H1 (cell line): ENCODE measurements at regions not wholly inside any gene's neighbourhood (a gene's known extent, or its start where the extent isn't known, plus 50 kb on each side); places are given as distances from the start of the nearest gene placed in this dataset.
A peak's percentile ranks its signal among the peaks of the same experiment; 100 is the strongest.

Experiments
- CTCF ChIA-PET: fragments of 300-600 bp; sonication (Branson Sonifier 250); formaldehyde crosslinking; loops from one replicate; lab custom pipeline; 2021; ENCODE audit not compliant: partially characterized antibody; lab: Charles Lee
- POLR2A ChIA-PET: fragments of 300-600 bp; sonication (Branson Sonifier 250); formaldehyde crosslinking; loops from one replicate; lab custom pipeline; 2021; ENCODE audit warnings: inconsistent platforms; ENCODE audit not compliant: partially characterized antibody; lab: Charles Lee
- DNase-seq, 2 experiments: peaks; one replicate each; pipeline versions ENCODE4 v3.0.0 to v3.0.0-alpha.2; 2010 to 2022; ENCODE audit warnings: low spot score in 2 of 2, low read depth in 1 of 2, mixed read lengths in 1 of 2
- FAIRE-seq: peaks from 2 replicates; lab custom pipeline; 2011; peaks lifted over from hg19 to GRCh38; lab: Jason Lieb, UNC
- H2AFZ ChIP-seq: 2 replicates; pipeline ENCODE4 v1.8.1; 2012; ENCODE audit warnings: low read length, inconsistent platforms
- H2AK5ac ChIP-seq: 2 replicates; pipeline ENCODE4 v1.6.1; 2013; ENCODE audit warnings: low read depth, low read length
- H2BK120ac ChIP-seq: replicated peaks from 2 replicates; pipeline ENCODE3; 2013; ENCODE audit warnings: low read depth, low read length, inconsistent platforms
- H2BK12ac ChIP-seq: 2 replicates; pipeline ENCODE4 v1.6.1; 2013; ENCODE audit warnings: low read depth, low read length
- H2BK15ac ChIP-seq: 2 replicates; pipeline ENCODE4 v1.6.1; 2013; ENCODE audit warnings: low read length
- H2BK20ac ChIP-seq: 2 replicates; pipeline ENCODE4 v1.6.1; 2013; ENCODE audit warnings: low read length
- H2BK5ac ChIP-seq: 2 replicates; pipeline ENCODE4 v1.6.1; 2013; ENCODE audit warnings: low read depth, low read length
- H3K14ac ChIP-seq: 2 replicates; pipeline ENCODE4 v1.6.1; 2013; ENCODE audit warnings: inconsistent platforms; ENCODE audit not compliant: insufficient read length
- H3K18ac ChIP-seq: 2 replicates; pipeline ENCODE4 v1.6.1; 2013; ENCODE audit warnings: low read length; ENCODE audit errors: extremely low read depth
- H3K23ac ChIP-seq: 2 replicates; pipeline ENCODE4 v1.6.1; 2013; ENCODE audit warnings: inconsistent platforms; ENCODE audit not compliant: insufficient read length
- H3K23me2 ChIP-seq: 2 replicates; pipeline ENCODE4 v1.6.1; 2013; ENCODE audit warnings: low read depth, low read length
- H3K27ac ChIP-seq: 2 replicates; pipeline ENCODE4 v1.6.1; 2011; ENCODE audit warnings: low read depth, low read length, inconsistent platforms
- H3K27me3 ChIP-seq, 4 experiments: replicated peaks in 1 of 4; 1 replicate in 1 of 4; 2 replicates in 3 of 4; pipeline versions ENCODE4 v1.6.1 to v1.8.1; 2011 to 2013; ENCODE audit warnings: low read length in 3 of 4, mild to moderate bottlenecking in 3 of 4, inconsistent platforms in 2 of 4, mixed read lengths in 2 of 4, moderate library complexity in 1 of 4; ENCODE audit not compliant: control insufficient read depth in 3 of 4, insufficient read depth in 3 of 4; ENCODE audit errors: extremely low read depth in 1 of 4
- H3K36me3 ChIP-seq, 4 experiments: 2 replicates each; pipeline versions ENCODE4 v1.6.1 to v1.8.1; 2011 to 2013; ENCODE audit warnings: mild to moderate bottlenecking in 4 of 4, low read length in 3 of 4, moderate library complexity in 2 of 4, control low read depth in 1 of 4, inconsistent platforms in 1 of 4; ENCODE audit not compliant: insufficient read depth in 4 of 4, control insufficient read depth in 2 of 4
- H3K4ac ChIP-seq: replicated peaks from 2 replicates; pipeline ENCODE3; 2013; ENCODE audit warnings: low read length, low read depth, mixed read lengths, inconsistent platforms; ENCODE audit not compliant: insufficient read length
- H3K4me1 ChIP-seq, 4 experiments: replicated peaks in 1 of 4; 1 replicate in 1 of 4; 2 replicates in 3 of 4; pipeline versions ENCODE4 v1.6.1 to v1.8.1; 2011 to 2013; ENCODE audit warnings: low read length in 3 of 4, inconsistent platforms in 2 of 4, mixed read lengths in 1 of 4; ENCODE audit not compliant: insufficient read depth in 4 of 4, control insufficient read depth in 3 of 4
- H3K4me2 ChIP-seq, 2 experiments: 2 replicates each; pipeline versions ENCODE4 v1.6.1 to v1.8.1; 2011 to 2013; ENCODE audit warnings: low read depth in 2 of 2, low read length in 2 of 2, control low read depth in 1 of 2, inconsistent platforms in 1 of 2, mild to moderate bottlenecking in 1 of 2; ENCODE audit not compliant: insufficient read depth in 1 of 2
- H3K4me3 ChIP-seq, 4 experiments: fragments of 200-600, 300-600 bp in 1 of 4; sonication (generic), shearing (Covaris generic), sonication (Bioruptor Twin) in 1 of 4; 2 replicates each; pipeline versions ENCODE4 v1.5.1 to v1.8.1; 2011 to 2016; ENCODE audit warnings: low read length in 4 of 4, low read depth in 3 of 4, control low read depth in 2 of 4, inconsistent platforms in 2 of 4, mild to moderate bottlenecking in 2 of 4, mixed read lengths in 1 of 4, moderate library complexity in 1 of 4; ENCODE audit not compliant: insufficient read depth in 2 of 4; ENCODE audit errors: extremely low read depth in 1 of 4
- H3K56ac ChIP-seq: replicated peaks from 2 replicates; pipeline ENCODE3; 2013; ENCODE audit warnings: low read depth, mild to moderate bottlenecking, mixed read lengths, low read length, inconsistent platforms; ENCODE audit not compliant: insufficient read length
- H3K79me1 ChIP-seq: 2 replicates; pipeline ENCODE4 v1.6.1; 2013; ENCODE audit warnings: low read depth, low read length, control low read depth
- H3K79me2 ChIP-seq, 2 experiments: 2 replicates each; pipeline versions ENCODE4 v1.6.1 to v1.8.1; 2012 to 2013; ENCODE audit warnings: low read length in 2 of 2, mild to moderate bottlenecking in 2 of 2, inconsistent platforms in 1 of 2; ENCODE audit not compliant: insufficient read depth in 2 of 2, control insufficient read depth in 1 of 2
- H3K9ac ChIP-seq, 4 experiments: replicated peaks in 1 of 4; 1 replicate in 1 of 4; 2 replicates in 3 of 4; pipeline versions ENCODE4 v1.6.1 to v1.8.1; 2011 to 2013; ENCODE audit warnings: low read depth in 3 of 4, low read length in 3 of 4, control low read depth in 2 of 4, mild to moderate bottlenecking in 2 of 4, moderate library complexity in 2 of 4, inconsistent platforms in 1 of 4; ENCODE audit errors: extremely low read depth in 1 of 4
- H3K9me3 ChIP-seq, 2 experiments: 2 replicates each; pipeline versions ENCODE4 v1.6.1 to v1.8.1; 2012 to 2013; ENCODE audit warnings: mild to moderate bottlenecking in 2 of 2, moderate library complexity in 2 of 2, control low read depth in 1 of 2, inconsistent platforms in 1 of 2, low read depth in 1 of 2, low read length in 1 of 2, mixed read lengths in 1 of 2; ENCODE audit not compliant: insufficient read depth in 2 of 2
- H4K20me1 ChIP-seq, 2 experiments: replicated peaks in 1 of 2; 2 replicates each; pipeline versions ENCODE3 to v1.8.1; 2011 to 2013; ENCODE audit warnings: inconsistent platforms in 2 of 2, low read length in 2 of 2, mild to moderate bottlenecking in 1 of 2; ENCODE audit not compliant: insufficient read depth in 2 of 2, control insufficient read depth in 1 of 2
- H4K5ac ChIP-seq: 2 replicates; pipeline ENCODE4 v1.6.1; 2013; ENCODE audit warnings: low read length, low read depth, mixed read lengths, inconsistent platforms; ENCODE audit not compliant: insufficient read length
- H4K8ac ChIP-seq: 2 replicates; pipeline ENCODE4 v1.8.0; 2013; ENCODE audit warnings: mild to moderate bottlenecking, moderate library complexity, low read length, inconsistent platforms; ENCODE audit not compliant: insufficient read depth; ENCODE audit errors: extremely low read depth
- H4K91ac ChIP-seq: replicated peaks from 2 replicates; pipeline ENCODE3; 2013; ENCODE audit warnings: low read length, mixed read lengths, inconsistent platforms; ENCODE audit not compliant: insufficient read length
- ATF2 ChIP-seq: IDR thresholded peaks from 2 replicates; pipeline ENCODE4 v1.6.1; 2012; ENCODE audit warnings: low read length, inconsistent platforms
- BCL11A ChIP-seq, 2 experiments: IDR thresholded peaks; one replicate each; pipeline ENCODE4 v1.6.1; 2011; ENCODE audit warnings: low read depth in 2 of 2, low read length in 2 of 2, mild to moderate bottlenecking in 2 of 2
- CBX5 ChIP-seq: fragments of 300-800, 300-1000 bp; sonication (generic); IDR thresholded peaks from 2 replicates; pipeline ENCODE4 v1.7.1; 2016; ENCODE audit warnings: antibody characterized with exemption, low read length, low read depth
- CHD1 ChIP-seq: IDR thresholded peaks from 2 replicates; pipeline ENCODE4 v1.6.1; 2012; ENCODE audit warnings: low read depth, low read length, improper control_type of control experiment
- CHD2 ChIP-seq: IDR thresholded peaks from 2 replicates; pipeline ENCODE4 v1.6.1; 2012; ENCODE audit warnings: low read length, improper control_type of control experiment
- GABPA ChIP-seq: IDR thresholded peaks from 2 replicates; pipeline ENCODE4 v1.6.1; 2011; ENCODE audit warnings: mild to moderate bottlenecking, low read length, moderate library complexity, borderline replicate concordance; ENCODE audit not compliant: insufficient read depth
- KDM4A ChIP-seq: IDR thresholded peaks from one replicate; pipeline ENCODE4 v1.7.1; 2012; ENCODE audit warnings: low read depth, mild to moderate bottlenecking, moderate library complexity, low read length, inconsistent platforms; ENCODE audit not compliant: severe bottlenecking
- MAFK ChIP-seq: IDR thresholded peaks from 2 replicates; pipeline ENCODE4 v1.6.1; 2012; ENCODE audit warnings: low read depth, mild to moderate bottlenecking, improper control_type of control experiment, low read length
- RBBP5 ChIP-seq: IDR thresholded peaks from 2 replicates; pipeline ENCODE4 v1.7.1; 2012; ENCODE audit warnings: low read depth, mild to moderate bottlenecking, inconsistent platforms, low read length, moderate library complexity, borderline replicate concordance
- RFX5 ChIP-seq: IDR thresholded peaks from 2 replicates; pipeline ENCODE4 v1.6.1; 2011; ENCODE audit warnings: low read depth, low read length, improper control_type of control experiment, borderline replicate concordance
- RNF2 ChIP-seq: fragments of 200-900, 300-1000 bp; sonication (generic); IDR thresholded peaks from 2 replicates; pipeline ENCODE4 v1.7.1; 2016; ENCODE audit warnings: borderline replicate concordance, low read depth, mild to moderate bottlenecking, antibody characterized with exemption, low read length; ENCODE audit not compliant: poor library complexity, severe bottlenecking; ENCODE audit errors: missing control alignments
- SIX5 ChIP-seq: IDR thresholded peaks from 2 replicates; pipeline ENCODE4 v1.6.1; 2011; ENCODE audit warnings: mild to moderate bottlenecking, low read depth, low read length
- WGBS, 2 experiments: shearing (Covaris generic) in 1 of 2; methylation state at CpG; one replicate each; pipeline versions ENCODE4 v1.1.6 to v1.1.7; 2013 to 2015; ENCODE audit warnings: low lambda C conversion rate in 2 of 2, mixed read lengths in 2 of 2, inconsistent platforms in 1 of 2, low coverage in 1 of 2, missing lambda C conversion rate in 1 of 2; ENCODE audit not compliant: insufficient replicate concordance in 2 of 2, insufficient coverage in 1 of 2, insufficient read length in 1 of 2; ENCODE audit errors: extremely low coverage in 1 of 2, missing lambda C conversion rate in 1 of 2; 5-methylcytosine and 5-hydroxymethylcytosine counted together
- TF ChIP-seq, protein P1 (sequence below): IDR thresholded peaks from 2 replicates; pipeline ENCODE4 v1.6.1; 2012; ENCODE audit warnings: inconsistent platforms

DNA sequence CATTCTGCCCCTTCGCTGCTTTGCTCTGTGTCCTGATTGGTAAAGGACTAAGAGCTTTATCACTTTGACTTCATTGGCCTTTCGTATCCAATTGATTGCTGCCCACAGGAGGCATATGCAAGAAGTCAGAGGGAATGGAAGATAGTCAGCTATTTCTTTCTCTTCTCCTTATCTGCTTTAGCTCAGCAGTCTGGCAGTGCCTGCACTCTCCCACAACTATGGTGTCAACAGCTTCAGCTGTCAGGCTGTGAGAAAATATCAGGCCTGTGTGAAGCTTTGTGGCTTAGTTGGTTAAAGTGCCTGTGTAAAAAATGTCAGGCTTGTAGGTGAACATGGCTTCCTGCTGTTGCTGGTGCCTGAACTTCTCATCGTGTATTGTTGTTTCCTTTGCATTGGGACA is 243.0 kb downstream of the PCDH17 start:
- Histone ChIP-seq H2BK12ac (no peak overlapping the region), H2AK5ac (no peak overlapping the region), H2BK15ac (no peak overlapping the region), H4K20me1 (no peaks in the 10 kb centered on the region), H3K4me3 (no peak overlapping the region), H3K4me1 (no peaks in the 10 kb centered on the region), H3K18ac (no peak overlapping the region), H4K8ac (no peak overlapping the region), H2BK120ac (no peak overlapping the region), H3K79me1 (no peaks in the 10 kb centered on the region), H3K14ac (no peak overlapping the region), H4K5ac (no peak overlapping the region), H3K23ac (no peak overlapping the region), H3K79me2 (no peaks in the 10 kb centered on the region), H3K9ac (no peak overlapping the region), H3K23me2 (no peaks in the 10 kb centered on the region), H2AFZ (0 out of 2 replicates have a peak overlapping the region, but pooled peaks have one; percentile 7), H3K27ac (no peak overlapping the region), H3K4me2 (no peak overlapping the region), H3K56ac (no peak overlapping the region), H3K4ac (no peak overlapping the region), H3K27me3 (no peaks in the 10 kb centered on the region), H4K91ac (no peak overlapping the region), H2BK5ac (no peak overlapping the region), H3K36me3 (no peaks in the 10 kb centered on the region), H3K9me3 (no peaks in the 10 kb centered on the region), H2BK20ac (no peak overlapping the region)
- DNase-seq (no peak), FAIRE-seq (no peak)
- ChIA-PET POLR2A (no interaction called here), CTCF (no interaction called here)
- WGBS, 2 experiments = 75% methylated on average over 3 of the region's 3 CpGs; no CpG with 5 or more reads in 1 of the 2 experiments
- no peak for TF ChIP-seq BCL11A (IDR thresholded peaks at IDR 0.05; ENCODE audit: low read depth in 2 of 2, low read length in 2 of 2)
- no peak for TF ChIP-seq RFX5
- TF ChIP-seq ATF2 = no peak
- TF ChIP-seq CBX5 = no peak
- no peak for TF ChIP-seq KDM4A
- TF ChIP-seq, protein P1, sequence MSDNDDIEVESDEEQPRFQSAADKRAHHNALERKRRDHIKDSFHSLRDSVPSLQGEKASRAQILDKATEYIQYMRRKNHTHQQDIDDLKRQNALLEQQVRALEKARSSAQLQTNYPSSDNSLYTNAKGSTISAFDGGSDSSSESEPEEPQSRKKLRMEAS = no peak
- no peak for TF ChIP-seq SIX5
- TF ChIP-seq RNF2 = no peak
- no peak for TF ChIP-seq CHD2
- TF ChIP-seq RBBP5 = no peak
- no peak for TF ChIP-seq MAFK
- TF ChIP-seq CHD1 = no peak
- TF ChIP-seq GABPA = no peak
